ENCODE measurements at regions not wholly inside any gene's neighbourhood (a gene's known extent, or its start where the extent isn't known, plus 50 kb on each side); places are given as distances from the start of the nearest gene placed in this dataset.

DNA sequence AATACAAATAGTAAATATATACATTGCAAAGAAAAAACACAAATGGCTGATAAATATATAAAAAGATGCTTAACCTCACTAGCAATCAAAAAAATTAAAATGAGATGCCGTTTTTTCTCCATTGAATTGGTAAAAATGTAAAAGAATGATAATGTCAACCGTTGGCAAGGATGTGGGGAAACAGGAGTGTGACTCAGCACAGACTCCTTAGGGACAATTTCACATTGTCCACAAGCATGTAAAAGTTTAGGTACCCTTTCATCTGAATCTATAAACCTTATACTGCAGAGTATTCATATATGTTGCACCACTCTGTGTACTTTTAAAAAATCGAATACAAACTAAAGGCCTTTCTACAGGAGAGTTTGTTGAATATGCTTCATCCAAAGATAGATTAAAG lies 143.1 kb upstream of the RREB1 start:
- TF ChIP-seq, protein P1, sequence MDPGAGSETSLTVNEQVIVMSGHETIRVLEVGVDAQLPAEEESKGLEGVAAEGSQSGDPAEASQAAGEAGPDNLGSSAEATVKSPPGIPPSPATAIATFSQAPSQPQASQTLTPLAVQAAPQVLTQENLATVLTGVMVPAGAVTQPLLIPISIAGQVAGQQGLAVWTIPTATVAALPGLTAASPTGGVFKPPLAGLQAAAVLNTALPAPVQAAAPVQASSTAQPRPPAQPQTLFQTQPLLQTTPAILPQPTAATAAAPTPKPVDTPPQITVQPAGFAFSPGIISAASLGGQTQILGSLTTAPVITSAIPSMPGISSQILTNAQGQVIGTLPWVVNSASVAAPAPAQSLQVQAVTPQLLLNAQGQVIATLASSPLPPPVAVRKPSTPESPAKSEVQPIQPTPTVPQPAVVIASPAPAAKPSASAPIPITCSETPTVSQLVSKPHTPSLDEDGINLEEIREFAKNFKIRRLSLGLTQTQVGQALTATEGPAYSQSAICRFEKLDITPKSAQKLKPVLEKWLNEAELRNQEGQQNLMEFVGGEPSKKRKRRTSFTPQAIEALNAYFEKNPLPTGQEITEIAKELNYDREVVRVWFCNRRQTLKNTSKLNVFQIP (CRISPR knock-in tag; IDR thresholded peaks at IDR 0.05; ENCODE audit: borderline replicate concordance, low read depth) = no peak
- TF ChIP-seq GLIS3 (CRISPR knock-in tag; IDR thresholded peaks at IDR 0.05) (no peak), ISL1 (CRISPR knock-in tag; IDR thresholded peaks at IDR 0.05) (no peak), BACH2 (CRISPR knock-in tag; IDR thresholded peaks at IDR 0.05; ENCODE audit: borderline replicate concordance) (no peak), ZFP3 (CRISPR knock-in tag; IDR thresholded peaks at IDR 0.05) (no peak), ZC3H10 (CRISPR knock-in tag; IDR thresholded peaks at IDR 0.05) (no peak), RARB (CRISPR knock-in tag; IDR thresholded peaks at IDR 0.05) (no peak), TOX (CRISPR knock-in tag; IDR thresholded peaks at IDR 0.05; ENCODE audit: borderline replicate concordance) (no peak)
- TF ChIP-seq, protein P2, sequence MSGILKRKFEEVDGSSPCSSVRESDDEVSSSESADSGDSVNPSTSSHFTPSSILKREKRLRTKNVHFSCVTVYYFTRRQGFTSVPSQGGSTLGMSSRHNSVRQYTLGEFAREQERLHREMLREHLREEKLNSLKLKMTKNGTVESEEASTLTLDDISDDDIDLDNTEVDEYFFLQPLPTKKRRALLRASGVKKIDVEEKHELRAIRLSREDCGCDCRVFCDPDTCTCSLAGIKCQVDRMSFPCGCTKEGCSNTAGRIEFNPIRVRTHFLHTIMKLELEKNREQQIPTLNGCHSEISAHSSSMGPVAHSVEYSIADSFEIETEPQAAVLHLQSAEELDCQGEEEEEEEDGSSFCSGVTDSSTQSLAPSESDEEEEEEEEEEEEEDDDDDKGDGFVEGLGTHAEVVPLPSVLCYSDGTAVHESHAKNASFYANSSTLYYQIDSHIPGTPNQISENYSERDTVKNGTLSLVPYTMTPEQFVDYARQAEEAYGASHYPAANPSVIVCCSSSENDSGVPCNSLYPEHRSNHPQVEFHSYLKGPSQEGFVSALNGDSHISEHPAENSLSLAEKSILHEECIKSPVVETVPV (CRISPR knock-in tag; IDR thresholded peaks at IDR 0.05) = no peak
- no peak for ATAC-seq

DNA sequence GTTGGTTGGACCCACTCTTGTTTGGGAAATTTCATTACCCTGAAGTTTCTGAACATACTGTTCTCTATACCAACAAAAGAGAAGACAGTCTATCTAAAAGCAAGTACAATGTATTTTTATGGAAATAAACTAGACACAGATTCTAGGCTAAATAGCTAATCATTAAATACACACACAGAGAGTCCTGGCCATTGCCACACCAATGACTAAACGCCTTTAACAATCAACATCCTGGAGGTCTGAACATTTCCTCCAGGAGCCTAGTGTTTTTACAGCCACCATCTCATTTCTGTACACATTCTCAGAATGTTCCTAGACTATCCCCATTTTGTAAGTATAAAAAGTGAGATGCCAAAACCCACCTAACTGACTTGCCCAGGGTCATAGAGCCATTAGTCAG lies 141.6 kb upstream of the RREB1 start:
- ATAC-seq = no peak
- TF ChIP-seq, protein P1 (CRISPR knock-in tag; IDR thresholded peaks at IDR 0.05; ENCODE audit: borderline replicate concordance, low read depth) = no peak

DNA sequence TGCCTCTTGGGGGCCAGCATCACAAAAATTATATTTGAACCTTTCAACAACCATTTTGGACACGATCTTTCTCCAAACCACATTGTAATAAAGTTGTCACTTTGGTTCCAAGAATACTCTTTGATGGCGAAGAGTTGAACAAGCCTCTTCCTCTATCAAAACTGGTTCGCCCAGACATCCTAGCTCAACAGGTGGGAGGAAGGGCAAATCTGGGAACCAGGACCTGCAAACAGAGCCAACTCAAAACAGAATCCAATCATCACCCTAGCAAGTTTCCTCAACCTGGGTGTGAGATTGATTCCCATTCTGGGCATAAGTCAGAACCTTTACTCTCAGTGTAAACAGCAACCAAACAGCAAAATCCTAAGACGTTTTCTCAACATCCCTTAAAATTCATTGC lies 141.2 kb upstream of the RREB1 start:
- no peak for ATAC-seq
- TF ChIP-seq, protein P3, sequence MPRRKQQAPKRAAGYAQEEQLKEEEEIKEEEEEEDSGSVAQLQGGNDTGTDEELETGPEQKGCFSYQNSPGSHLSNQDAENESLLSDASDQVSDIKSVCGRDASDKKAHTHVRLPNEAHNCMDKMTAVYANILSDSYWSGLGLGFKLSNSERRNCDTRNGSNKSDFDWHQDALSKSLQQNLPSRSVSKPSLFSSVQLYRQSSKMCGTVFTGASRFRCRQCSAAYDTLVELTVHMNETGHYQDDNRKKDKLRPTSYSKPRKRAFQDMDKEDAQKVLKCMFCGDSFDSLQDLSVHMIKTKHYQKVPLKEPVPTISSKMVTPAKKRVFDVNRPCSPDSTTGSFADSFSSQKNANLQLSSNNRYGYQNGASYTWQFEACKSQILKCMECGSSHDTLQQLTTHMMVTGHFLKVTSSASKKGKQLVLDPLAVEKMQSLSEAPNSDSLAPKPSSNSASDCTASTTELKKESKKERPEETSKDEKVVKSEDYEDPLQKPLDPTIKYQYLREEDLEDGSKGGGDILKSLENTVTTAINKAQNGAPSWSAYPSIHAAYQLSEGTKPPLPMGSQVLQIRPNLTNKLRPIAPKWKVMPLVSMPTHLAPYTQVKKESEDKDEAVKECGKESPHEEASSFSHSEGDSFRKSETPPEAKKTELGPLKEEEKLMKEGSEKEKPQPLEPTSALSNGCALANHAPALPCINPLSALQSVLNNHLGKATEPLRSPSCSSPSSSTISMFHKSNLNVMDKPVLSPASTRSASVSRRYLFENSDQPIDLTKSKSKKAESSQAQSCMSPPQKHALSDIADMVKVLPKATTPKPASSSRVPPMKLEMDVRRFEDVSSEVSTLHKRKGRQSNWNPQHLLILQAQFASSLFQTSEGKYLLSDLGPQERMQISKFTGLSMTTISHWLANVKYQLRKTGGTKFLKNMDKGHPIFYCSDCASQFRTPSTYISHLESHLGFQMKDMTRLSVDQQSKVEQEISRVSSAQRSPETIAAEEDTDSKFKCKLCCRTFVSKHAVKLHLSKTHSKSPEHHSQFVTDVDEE (CRISPR knock-in tag; IDR thresholded peaks at IDR 0.05) = no peak
- no peak for TF ChIP-seq SNAI2 (CRISPR knock-in tag; IDR thresholded peaks at IDR 0.05)
- TF ChIP-seq ZC3H10 (CRISPR knock-in tag; IDR thresholded peaks at IDR 0.05) = no peak
- TF ChIP-seq, protein P4, sequence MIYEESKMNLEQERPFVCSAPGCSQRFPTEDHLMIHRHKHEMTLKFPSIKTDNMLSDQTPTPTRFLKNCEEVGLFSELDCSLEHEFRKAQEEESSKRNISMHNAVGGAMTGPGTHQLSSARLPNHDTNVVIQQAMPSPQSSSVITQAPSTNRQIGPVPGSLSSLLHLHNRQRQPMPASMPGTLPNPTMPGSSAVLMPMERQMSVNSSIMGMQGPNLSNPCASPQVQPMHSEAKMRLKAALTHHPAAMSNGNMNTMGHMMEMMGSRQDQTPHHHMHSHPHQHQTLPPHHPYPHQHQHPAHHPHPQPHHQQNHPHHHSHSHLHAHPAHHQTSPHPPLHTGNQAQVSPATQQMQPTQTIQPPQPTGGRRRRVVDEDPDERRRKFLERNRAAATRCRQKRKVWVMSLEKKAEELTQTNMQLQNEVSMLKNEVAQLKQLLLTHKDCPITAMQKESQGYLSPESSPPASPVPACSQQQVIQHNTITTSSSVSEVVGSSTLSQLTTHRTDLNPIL (CRISPR knock-in tag; IDR thresholded peaks at IDR 0.05; ENCODE audit: low read depth) = no peak
- no peak for TF ChIP-seq TOX (CRISPR knock-in tag; IDR thresholded peaks at IDR 0.05; ENCODE audit: borderline replicate concordance)
- TF ChIP-seq ZFP3 (CRISPR knock-in tag; IDR thresholded peaks at IDR 0.05) = no peak
- TF ChIP-seq CSDC2 (CRISPR knock-in tag; IDR thresholded peaks at IDR 0.05) = no peak
- TF ChIP-seq OSR1 (CRISPR knock-in tag; IDR thresholded peaks at IDR 0.05) = no peak
- no peak for TF ChIP-seq ARNTL (CRISPR knock-in tag; IDR thresholded peaks at IDR 0.05; ENCODE audit: borderline replicate concordance, low read depth)
- TF ChIP-seq, protein P5, sequence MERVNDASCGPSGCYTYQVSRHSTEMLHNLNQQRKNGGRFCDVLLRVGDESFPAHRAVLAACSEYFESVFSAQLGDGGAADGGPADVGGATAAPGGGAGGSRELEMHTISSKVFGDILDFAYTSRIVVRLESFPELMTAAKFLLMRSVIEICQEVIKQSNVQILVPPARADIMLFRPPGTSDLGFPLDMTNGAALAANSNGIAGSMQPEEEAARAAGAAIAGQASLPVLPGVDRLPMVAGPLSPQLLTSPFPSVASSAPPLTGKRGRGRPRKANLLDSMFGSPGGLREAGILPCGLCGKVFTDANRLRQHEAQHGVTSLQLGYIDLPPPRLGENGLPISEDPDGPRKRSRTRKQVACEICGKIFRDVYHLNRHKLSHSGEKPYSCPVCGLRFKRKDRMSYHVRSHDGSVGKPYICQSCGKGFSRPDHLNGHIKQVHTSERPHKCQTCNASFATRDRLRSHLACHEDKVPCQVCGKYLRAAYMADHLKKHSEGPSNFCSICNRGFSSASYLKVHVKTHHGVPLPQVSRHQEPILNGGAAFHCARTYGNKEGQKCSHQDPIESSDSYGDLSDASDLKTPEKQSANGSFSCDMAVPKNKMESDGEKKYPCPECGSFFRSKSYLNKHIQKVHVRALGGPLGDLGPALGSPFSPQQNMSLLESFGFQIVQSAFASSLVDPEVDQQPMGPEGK (CRISPR knock-in tag; IDR thresholded peaks at IDR 0.05; ENCODE audit: borderline replicate concordance) = no peak
- TF ChIP-seq ZNF8 (CRISPR knock-in tag; IDR thresholded peaks at IDR 0.05) = no peak
- TF ChIP-seq, protein P1 (CRISPR knock-in tag; IDR thresholded peaks at IDR 0.05; ENCODE audit: borderline replicate concordance, low read depth) = no peak

Data from SK-N-SH treated with all-trans-retinoic acid at 6 μM for 48 hours (cell line).